NCI-H526 treated with DMSO at 0.1 percent for 48 hours (cell line): ENCODE measurements at regions not wholly inside any gene's neighbourhood (a gene's known extent, or its start where the extent isn't known, plus 50 kb on each side); places are given as distances from the start of the nearest gene placed in this dataset.
"Not testable (repeated sequence)": the region's sequence is repeated elsewhere in the genome, so short reads cannot be mapped to it uniquely, and the experiment has no call there.

Source experiments
- DNase-seq: peaks from one replicate; lab custom pipeline; 2025; lab: John Stamatoyannopoulos, UW

- DNase-seq: no peak
These were observed 659.3 kb upstream of the SLIT2 start for GRCh38 chr4:19592391-19592790.

DNA sequence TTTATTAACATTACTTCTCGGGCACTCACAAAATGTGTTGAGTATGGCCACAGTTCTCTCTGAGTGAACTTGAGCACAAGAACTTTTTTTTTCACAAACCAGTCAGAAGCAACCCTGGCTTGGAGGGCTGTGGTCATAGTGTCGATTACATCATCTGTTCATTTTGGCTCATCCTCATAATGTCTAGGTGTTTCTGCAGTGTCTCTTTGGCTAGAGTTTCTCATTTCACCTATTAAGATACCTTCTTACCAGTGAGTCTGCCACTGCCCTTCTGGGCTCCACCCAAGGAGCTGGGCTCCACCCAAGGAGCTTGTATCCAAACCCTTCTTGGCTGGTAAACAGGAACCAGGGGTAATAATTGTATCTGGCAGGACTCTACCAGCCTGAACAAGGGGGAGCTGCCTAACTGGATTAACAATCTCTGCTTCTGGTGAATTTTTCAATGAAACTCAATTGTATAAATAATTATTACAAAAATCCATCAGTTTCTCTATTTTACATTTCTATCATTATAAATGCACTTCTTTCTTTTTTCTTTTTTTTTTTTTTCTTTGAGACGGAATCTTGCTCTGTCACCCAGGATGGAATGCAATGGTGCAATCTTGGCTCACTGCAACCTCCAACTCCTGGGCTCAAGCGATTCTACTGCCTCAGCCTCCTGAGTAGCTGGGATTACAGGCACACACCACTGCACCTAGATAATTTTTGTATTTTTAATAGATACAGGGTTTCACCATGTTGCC lies 667.7 kb upstream of the SLIT2 start:
- no peak for DNase-seq

- no peak for DNase-seq
These were observed 671.6 kb upstream of the SLIT2 start for GRCh38 chr4:19580095-19580494.

DNA sequence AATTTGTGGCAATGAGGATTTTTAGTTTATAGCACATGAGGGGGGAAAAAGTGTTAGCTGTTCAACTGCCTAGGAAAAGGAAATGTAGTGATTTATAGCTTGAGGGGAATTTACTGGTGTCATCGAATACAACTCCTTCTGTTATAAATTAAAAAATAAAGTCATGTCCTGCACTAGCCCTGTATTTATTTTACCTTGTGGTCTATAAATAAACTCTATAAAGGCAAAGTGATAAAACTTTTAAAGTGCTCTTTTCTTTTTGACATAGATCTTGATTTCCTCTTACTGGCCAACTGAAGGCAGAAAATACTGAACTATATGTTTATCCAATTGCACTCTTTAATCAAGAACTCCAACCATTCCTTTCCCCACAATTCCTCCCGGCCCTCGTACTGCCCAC lies 672.1 kb upstream of the SLIT2 start:
- no peak for DNase-seq

- DNase-seq: no peak
These were observed 674.6 kb upstream of the SLIT2 start for GRCh38 chr4:19577097-19577496.

- no peak for DNase-seq
These were observed 675.8 kb upstream of the SLIT2 start for GRCh38 chr4:19575924-19576323.

DNA sequence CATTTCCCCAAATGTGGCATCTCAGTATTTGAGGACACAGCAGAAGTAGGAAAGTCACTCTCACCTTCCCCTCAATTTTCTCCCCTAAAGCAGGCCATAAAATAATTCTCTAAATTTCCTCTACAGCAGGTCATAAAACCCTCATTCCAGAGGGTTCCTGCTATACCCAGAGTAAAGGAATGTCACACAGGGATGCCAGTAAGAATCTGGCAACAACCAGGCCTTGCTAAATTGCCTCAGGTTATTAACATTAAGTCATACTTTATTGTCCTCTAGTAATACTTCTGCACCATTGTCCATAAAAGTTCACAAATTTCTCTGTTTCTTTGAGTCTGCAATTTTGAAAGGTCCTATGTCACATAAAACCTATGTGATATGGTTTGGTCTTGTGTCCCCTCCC lies 685.7 kb upstream of the SLIT2 start:
- no peak for DNase-seq

GRCh38 chr4:19562456-19562855 lies 689.2 kb upstream of the SLIT2 start:
- no peak for DNase-seq

DNA sequence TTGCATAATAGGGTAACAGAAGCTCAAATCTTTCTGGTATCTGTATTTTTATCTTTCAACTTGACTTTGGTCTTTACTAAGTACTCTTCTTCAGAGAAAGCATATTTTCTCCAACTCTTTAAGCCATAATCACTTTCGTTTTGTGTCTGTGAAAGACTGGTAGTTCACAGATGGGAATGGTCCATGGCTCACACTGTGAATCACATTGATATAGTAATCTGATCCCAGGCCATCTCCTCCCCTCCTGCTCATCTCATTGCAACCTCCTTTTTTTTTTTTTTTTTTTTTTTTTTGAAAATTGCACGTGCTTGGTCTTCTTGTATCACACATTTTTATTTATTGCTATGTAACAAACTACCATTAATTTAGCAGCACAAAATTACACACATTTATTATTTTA lies 694.5 kb upstream of the SLIT2 start:
- DNase-seq: no peak

DNA sequence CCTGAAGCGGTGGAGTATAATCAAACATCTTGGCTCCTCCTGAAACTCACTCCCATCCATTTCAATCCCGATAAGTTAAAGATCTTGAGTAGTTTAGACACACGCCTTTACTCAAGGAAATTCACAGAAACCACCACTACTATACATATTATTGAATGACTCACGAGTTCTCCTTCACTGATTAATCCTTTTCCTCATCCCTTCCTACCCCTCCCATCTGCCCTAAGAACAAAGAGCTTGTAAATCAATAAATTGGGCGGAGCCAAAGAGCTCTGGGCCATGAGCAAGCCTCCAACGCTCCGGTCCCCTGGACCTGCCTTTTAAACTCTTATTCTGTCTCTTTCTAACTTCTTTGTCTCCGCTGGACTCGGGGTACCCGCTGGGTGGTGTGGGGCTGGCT lies 695.4 kb upstream of the SLIT2 start:
- DNase-seq: not testable (repeated sequence)

GRCh38 chr4:19547463-19547862 lies 704.2 kb upstream of the SLIT2 start:
- no peak for DNase-seq

GRCh38 chr4:19544446-19545125 lies 707.1 kb upstream of the SLIT2 start:
- DNase-seq: no peak

GRCh38 chr4:19540859-19541540 lies 710.7 kb upstream of the SLIT2 start:
- no peak for DNase-seq

GRCh38 chr4:19539201-19539600 lies 712.5 kb upstream of the SLIT2 start:
- no peak for DNase-seq

- no peak for DNase-seq
These were observed 717.5 kb upstream of the SLIT2 start for GRCh38 chr4:19534159-19534558.

DNA sequence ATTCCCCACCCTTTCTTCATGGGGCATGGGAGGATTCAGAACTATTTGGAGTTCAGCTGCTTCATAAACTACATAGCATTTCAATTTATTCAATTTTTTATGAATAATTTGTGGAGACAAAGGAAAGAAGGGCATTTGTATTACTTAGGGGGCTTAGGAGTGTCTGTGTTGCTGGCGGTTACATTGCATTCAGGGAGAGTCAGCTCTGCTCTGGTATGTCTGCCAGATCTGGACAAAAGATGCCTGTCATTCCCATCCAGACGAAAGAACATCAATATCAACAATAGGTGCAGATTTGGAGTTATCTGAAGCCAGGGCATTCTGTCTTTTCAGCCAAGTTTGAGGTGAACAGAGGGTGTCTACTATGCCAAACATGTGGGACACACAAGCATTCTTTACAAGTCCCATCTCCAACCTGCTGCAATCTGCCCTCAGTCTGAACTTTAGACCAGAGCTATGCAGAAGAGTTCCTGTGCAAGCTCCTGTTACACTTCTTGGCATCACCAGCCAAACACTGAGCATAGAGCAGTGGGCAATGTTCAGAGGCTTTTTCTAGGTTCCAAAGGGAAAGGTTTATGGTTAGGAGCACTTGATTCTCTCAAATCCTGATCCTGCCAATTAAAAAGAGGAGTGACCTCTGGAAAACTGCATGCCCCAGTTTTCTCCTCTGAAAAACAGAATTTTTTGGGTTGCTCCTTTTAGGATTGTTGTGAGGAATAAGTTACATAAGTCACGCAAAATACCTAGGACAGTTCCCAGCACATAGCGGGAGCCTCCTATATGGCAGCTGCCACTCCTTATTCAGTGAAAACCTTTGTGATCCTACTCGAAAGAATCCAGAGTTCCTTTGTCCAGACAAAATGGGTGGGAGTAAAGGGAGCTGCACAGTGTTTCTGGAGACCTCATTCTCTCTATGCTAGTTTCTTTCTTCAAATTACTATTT lies 719.5 kb upstream of the SLIT2 start:
- DNase-seq: no peak

DNA sequence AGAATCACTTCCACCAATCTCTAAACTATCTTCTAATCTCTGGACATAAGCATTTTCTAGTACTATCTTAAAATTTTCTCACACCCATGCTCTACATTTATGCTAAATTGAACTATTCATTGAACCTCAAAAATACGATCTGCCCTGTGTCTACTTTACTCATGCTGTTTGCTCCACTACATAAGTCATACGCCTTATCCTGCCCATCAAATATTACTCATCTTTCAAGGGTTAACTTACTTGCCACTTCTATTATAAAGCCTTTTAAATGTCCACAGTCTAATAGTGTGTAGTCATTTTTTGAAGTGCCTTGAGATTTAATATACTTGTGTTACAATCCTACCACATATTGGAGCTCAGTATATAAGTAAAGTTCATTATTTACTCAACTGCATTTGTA lies 727.7 kb upstream of the SLIT2 start:
- DNase-seq: no peak

GRCh38 chr4:19522966-19523365 lies 728.7 kb upstream of the SLIT2 start:
- no peak for DNase-seq

- no peak for DNase-seq
These were observed 730.7 kb upstream of the SLIT2 start for GRCh38 chr4:19520939-19521520.

DNA sequence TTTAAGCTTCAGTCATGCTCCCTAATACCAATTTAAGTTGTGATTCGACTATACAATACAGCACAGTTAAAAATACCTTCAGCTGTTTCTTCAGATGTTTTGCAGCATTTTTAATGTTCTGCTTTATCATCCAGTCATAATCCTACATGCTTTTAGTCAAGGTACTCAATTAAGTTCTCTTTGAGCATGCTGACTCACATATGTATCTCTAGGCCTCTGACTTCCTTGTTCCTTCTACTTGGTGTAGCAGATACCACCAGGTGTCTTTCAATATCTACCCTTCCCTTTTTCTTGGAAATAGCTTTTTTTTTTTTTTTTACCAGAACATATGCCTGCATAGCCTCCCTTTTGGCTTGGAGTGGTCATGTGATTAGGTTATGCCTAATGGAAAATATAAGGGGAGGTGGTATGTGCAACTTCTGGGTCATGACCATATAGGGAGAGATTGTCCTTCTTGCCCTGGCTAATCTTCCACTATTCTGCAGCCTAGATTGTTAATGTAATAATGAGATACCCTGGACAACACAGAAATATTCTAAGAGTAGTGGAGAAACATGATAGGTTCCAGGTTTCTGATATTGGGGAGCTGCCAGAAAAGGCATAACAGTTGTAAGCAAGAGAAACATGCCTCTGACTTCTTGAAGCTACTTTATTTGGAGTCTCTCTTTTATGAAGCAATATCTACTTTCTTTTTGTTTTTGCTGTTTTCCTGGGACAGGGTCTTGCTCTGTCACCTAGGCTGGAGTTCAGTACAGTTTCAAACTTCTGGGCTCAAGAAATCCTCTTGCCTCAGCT lies 737.2 kb upstream of the SLIT2 start:
- no peak for DNase-seq

- DNase-seq: no peak
These were observed 739.6 kb upstream of the SLIT2 start for GRCh38 chr4:19512086-19512485.
